ENCODE measurements at regions not wholly inside any gene's neighbourhood (a gene's known extent, or its start where the extent isn't known, plus 50 kb on each side); places are given as distances from the start of the nearest gene placed in this dataset.
"Not testable (repeated sequence)": the region's sequence is repeated elsewhere in the genome, so short reads cannot be mapped to it uniquely, and the experiment has no call there.

DNA sequence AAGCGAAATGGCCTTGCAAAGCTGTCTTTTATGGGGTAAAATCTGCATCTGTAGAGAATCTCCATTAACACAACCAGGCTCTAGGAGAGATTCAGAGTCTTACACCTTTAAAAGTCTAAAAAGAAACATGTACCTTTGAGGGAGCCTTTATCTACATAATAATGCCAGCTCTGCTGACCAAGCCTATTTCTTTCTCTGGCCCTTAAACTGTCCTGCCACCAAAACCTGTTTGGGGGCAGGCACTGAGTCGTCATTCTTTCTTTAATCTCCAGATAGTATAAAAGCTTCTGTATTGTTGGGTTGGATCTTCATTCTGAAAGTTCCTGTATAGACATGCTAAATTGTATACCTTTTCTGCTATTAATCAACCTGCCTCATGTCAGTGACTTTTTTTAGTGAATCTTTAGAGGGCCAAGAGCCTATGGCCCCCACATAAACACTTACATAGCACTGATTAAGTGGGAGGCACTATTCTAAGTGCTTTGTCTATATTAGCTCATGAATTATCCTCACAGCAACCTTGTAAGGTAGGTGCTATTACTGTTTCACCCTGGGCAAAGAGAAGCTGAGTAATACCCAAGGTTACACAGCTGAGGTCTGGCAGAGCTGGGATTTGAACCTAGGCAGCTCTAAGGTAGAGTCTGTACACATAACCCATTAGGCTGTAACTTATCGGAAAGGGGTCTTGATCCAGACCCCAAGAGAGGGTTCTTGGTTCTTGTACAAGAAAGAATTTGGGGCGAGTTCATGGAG is 232.3 kb upstream of the DTNBP1 start:
- DNase-seq (no peak), ATAC-seq (ENCODE audit: poor library complexity) (no peak)
- intact Hi-C loops (cut with DNase I), result no loop called here

DNA sequence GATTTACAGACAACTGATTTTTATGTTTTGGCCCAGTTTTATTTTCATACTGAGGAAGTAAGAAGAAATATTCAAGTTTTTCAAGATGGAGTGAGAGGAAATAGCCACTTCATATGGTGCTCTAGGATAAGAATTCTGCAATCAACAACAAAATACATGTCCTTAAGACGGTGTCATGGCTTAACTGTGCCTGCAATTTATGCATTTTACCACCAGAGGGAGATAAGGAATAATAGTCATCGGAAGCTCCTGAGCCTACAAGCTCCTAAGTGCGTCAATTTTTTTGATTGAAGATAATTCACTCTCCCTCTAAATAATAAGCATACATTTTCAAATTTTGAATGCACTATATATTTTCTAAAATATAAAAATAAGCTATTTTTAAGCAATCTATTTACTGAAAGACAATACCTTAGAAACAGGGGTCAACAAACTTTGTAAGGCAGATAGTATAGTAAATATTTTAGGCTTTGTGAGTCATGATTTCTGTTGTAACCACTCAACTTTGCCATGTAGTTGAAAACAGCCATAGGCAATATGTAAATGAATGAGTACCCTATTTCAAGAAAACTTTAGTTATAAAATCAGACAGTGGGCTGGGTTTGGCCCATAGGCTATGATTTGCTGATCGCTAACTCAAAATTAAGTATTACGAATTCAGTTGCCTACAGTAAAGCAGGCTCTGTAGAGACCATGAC is 230.9 kb upstream of the DTNBP1 start:
- DNase-seq (no peak), ATAC-seq (ENCODE audit: poor library complexity) (no peak)
- intact Hi-C loops (cut with DNase I), result no loop called here

DNA sequence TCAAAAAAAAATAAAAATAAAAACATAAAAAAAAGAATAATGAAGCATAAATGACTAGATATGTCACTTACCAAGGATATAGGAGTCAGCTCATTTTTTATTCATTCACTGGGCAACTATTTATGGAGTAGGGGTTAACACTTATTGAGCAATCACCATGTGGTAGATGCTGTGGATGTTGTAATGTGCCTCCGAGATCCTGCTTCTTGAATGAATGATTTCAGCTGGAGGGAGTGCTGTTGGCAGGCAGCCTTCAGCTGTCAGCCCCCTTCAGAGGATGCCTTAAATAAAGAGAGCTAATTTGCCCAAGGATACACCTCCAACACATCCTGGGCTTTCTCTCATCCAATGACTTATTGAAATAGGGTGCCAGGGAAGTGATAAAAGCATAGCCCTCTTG is 229.5 kb upstream of the DTNBP1 start:
- DNase-seq (no peak), ATAC-seq (ENCODE audit: poor library complexity) (peak; percentile 44)
- intact Hi-C loops (cut with DNase I), result no loop called here

DNA sequence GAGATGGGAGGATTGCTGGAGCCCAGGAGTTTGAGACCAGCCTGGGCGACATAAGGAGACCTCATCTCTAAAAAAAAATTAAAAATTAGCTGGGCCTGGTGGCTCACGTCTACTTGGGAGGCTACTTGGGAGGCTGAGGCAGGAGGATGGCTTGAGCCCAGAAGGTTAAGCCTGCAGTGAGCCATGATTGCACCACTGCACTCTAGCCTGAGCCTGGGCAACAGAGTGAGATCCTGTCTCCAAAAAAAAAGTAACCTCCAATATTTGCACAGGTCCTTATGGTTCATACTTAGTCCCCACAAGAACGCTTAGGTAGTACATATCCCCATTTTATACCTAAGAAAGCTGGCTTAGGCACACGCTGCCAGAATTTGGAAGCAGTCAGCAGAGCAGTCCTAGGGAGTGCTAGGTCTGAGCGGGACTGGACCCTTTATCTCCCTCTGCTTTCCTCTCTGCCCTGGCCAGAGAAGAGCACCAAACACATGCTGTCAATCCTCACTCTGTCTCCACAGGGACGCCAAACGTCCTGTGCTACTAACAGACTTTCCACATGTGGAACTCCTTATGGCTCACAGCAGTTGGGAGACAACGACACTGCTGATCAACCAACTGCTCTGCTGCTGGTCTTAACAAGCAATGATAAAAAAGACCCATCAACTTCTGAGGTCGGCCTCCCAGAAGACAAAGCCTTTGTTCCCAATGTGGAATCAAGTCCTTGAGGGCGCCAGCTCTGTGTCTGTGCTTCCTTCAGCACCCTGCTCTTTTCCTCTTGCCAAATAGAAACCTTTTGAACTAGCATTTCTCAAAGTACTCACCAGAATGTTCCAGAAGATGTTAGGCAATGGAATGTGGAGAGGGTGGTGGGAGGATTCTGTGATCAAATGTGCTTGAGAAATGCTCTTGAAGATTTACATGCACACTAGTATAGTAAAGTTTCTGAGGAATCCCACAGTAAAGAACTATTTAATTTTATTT is 226.3 kb upstream of the DTNBP1 start:
- DNase-seq (no peak), ATAC-seq (ENCODE audit: poor library complexity) (peak; percentile 78)
- intact Hi-C loops (cut with DNase I), result no loop called here

DNA sequence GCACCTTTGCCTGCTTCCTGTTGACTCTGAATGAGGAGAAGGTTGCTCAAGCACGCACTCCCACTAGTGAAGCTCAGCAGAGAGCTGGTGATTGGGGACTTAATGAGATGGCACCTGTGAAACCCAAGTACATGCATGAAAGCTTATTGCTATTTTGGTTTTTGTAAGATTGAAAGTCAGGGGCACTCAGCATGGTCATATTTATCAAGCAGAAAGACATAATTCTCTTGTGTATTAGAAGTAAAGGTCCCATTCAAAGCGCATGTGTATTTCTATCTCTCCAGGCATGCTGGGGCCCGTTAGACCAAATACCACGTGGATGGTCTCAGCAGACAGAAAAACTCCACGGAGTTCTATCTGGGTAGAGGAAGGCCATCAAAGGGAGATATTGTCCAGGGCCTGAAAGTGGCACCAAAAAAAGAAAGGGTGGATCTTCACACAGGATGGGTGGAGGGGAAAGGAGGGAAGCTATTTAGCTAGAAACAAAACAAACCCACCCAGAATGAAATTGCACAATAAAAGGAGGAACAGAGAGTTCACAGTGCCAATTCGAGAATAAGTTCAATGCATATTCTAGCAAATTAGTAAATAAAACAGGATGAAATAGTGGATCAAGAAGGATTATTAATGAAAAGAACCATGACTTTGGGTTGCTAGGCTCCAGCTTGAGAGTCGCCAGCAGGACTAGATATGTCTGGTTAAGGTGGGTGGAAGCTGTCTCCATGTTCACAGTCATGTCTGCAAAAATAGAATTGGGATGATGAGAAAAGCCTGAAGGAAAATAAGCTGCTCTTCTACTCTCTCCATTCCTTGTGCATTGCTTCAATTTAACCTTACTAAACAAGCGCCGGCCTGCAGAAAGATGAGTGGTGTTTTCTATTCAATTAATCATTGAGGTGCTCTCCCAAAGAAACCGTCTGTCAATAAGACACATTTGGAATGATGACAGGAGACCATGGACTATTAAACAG is 224.9 kb upstream of the DTNBP1 start:
- intact Hi-C loops (cut with DNase I), result no loop called here
- ATAC-seq (ENCODE audit: poor library complexity) (peak; percentile 46), DNase-seq (no peak)

DNA sequence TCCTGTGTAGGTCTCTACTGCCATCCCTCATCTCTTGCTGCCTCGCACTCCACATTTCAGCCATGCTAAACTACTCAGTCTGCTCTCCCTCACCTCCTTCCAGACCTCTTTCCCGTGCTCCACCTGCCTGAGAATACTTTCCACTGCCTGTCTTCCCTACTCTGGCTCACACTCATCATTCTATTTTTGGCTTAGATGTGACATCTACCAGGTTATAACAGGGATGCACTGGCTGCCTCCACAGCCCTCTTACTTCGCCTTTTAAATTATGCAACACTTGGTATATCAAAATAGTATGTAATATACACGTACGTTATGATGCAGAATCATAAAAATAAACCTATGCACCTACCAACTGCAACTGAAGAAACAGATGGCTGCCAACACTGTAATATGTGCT is 222.8 kb upstream of the DTNBP1 start:
- ATAC-seq (ENCODE audit: poor library complexity), result no peak
- intact Hi-C loops (cut with DNase I), result no loop called here

DNA sequence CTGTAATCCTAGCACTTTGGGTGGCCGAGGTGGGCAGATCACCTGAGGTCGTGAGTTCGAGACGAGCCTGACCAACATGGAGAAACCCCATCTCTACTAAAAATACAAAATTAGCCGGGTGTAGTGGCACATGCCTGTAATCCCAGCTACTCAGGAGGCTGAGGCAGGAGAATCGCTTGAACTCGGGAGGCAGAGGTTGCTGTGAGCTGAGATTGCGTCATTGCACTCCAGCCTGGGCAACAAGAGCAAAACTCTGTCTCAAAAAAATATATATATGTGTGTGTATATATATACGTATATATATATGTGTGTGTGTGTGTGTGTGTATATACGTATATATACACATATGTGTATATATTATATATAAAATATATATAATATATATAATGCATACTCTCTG is 220.8 kb upstream of the DTNBP1 start:
- DNase-seq; ATAC-seq (ENCODE audit: poor library complexity); intact Hi-C loops (cut with DNase I): not testable (repeated sequence)

More for the DNA sequence above, 222.8 kb upstream of the DTNBP1 start:
- no peak for DNase-seq

DNA sequence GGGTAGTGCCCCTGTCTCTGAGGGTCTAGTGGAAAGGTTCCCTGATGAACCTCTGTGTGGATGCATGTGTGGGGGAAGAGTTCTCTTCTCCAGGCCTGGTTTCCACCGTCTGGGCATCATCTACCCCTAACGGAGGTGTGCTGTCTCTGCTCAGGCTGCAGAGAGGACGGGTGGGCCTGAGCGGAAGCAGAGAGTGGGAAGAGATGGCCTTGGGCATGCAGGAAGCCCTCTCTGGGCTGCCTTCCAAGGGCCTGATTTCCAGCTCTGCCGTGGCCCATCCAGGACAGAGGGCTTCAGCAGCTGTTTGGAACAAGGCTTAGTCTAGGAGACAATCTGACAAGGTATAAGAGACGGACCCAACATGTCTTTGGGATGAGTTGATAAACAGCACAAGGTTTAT is 220.1 kb upstream of the DTNBP1 start:
- DNase-seq (no peak), ATAC-seq (ENCODE audit: poor library complexity) (no peak)
- intact Hi-C loops (cut with DNase I), result no loop called here

DNA sequence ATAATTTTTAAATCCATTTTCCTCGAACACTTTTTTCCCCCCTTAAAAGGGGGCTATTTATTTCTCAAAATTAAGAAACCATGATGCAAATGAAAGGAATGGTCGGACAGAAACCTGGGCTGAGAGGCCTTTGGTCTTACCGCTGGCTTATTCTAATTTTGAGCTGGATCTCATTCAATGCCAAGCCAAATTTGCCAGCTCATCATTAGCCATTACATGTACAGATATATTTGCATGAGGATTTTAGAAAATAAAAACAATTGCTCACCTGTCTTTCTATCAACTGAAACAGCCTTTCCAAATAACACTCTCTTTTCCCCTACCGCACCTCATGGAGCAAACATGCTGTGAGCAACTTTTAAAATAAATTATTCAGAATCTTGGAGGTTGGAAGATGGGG is 219.5 kb upstream of the DTNBP1 start:
- intact Hi-C loops (cut with DNase I), result no loop called here
- no peak for DNase-seq
- ATAC-seq (ENCODE audit: poor library complexity), result no peak

DNA sequence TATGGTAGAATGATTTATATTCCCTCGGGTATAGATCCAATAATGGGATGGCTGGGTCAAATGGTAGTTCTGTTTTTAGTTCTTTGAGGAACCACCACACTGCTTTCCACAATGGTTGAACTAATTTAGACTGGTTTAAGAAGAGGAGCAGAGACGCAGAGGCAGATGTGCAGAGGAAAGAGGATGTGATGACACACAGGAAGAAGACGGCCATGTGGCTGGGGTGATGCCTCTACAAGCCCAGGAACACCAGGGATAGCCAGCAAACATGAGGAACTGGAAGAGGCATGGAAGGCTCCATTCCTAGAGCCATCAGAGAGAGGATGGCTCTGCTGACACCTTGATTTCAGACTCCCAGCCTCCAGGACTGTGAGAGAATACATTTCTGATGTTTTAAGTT is 218.3 kb upstream of the DTNBP1 start:
- intact Hi-C loops (cut with DNase I), result no loop called here
- ATAC-seq (ENCODE audit: poor library complexity) (peak; percentile 65), DNase-seq (no peak)

DNA sequence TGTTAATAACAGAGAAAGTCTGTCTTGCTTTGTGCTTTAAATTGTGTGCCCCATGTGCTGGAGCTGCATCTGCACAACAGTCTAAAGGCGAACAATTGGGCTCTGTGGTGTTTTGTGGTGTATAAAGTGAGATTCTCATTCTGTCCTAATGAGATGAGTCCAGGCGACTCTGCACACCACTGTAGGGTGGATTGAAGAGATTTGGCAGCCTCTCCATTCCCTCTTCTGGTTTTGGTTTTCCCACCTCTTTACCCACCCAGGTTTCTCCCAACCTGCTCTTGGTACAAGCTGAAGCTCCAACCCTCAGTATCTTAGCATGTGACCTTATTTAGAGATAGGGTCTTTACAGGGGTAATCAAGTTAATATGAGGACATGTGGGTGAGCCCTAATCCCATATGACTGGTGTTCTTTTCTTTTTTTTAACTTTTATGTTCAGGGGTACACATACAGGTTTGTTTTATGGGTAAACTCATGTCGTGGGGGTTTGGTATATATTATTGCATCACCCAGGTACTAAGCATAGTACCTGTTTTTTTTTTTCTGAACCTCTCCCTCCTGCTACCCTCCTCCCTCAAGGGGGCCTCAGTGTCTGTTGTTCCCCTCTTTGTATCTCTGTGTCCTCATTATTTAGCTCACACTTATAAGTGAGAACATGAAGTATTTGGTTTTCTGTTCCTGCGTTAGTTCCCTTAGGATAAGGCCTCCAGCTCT is 217.6 kb upstream of the DTNBP1 start:
- intact Hi-C loops (cut with DNase I), result no loop called here
- ATAC-seq (ENCODE audit: poor library complexity), result peak; percentile 26
- no peak for DNase-seq

DNA sequence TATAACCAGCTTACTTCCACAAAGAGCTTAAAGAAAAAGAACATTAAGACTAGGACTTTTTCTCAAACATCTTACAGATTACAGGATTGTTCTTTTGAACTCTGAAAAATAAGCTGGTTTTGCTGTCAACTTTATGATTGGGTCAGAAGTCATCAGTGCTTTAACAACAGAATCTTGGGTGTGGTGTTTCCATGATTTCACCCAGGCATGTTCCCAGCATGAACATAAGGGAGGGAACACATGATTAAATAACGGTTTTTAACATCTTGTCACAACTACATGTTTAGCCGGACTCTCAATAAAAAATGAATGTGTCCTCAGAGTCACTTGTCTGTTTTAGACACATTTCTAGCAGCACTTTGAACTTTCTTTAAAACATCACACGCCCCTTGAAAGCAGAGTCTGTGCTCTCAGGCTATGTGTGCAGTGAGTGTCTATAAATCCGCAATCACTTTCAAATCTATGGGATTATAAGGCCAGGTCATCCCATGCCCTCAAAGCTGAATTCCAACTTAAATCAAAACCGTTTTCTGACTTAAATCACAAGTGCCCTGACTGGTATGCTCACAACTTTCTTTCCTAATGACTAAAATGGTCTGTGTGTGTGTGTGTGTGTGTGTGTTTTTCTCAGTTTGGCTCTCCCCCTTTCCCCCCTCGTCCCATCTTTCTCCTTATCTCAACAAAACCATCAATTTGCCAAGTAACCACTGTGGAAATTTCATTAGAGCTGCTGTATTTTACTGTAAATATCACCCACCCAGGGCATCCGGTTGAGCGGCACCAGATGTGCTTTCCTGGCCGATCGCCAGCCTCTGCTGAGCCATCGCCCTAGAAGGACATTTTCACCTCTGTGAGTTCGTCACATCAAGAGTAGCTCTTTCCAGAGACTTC is 216.8 kb upstream of the DTNBP1 start:
- ATAC-seq (ENCODE audit: poor library complexity) (peak; percentile 88), DNase-seq (peak; percentile 90)
- intact Hi-C loops (cut with DNase I), result no loop called here

DNA sequence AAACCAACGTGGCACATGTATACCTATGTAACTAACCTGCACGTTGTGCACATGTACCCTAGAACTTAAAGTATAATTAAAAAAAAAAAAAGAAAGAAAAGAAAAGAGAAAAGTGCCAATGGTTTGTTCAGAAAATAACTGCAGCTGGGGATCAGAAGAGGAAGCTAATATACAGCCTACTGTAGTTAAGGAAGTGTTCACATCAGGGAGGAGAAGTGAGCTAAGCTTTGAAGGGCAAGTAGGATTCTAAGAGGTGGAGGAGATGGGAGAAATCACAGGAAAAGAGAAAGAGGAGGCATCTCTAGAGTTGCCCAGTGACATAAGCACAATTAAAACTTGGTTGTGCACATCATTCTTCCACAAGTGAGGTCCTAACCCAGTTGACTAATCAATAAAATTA is 214.4 kb upstream of the DTNBP1 start:
- intact Hi-C loops (cut with DNase I), result no loop called here
- ATAC-seq (ENCODE audit: poor library complexity) (no peak), DNase-seq (no peak)

DNA sequence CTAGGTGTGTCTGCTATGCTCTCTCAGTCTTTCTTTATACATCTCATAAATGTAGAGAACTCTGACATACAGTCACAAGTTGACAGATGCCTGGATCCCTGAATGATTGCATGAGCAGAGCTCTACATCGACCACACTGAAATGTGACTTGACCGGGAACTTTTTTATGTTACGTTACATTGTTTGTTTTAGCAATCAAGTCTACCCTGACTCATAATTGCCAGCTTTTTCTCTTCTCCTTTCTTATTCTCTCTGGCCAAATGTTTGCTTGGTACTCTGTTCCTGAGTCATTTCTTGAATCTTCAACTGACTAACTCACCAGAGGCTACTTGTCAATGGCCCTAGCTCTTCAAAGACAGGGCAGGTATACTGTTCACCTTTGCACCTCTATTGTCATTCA is 213.6 kb upstream of the DTNBP1 start:
- ATAC-seq (ENCODE audit: poor library complexity) (no peak), DNase-seq (no peak)
- intact Hi-C loops (cut with DNase I), result no loop called here

DNA sequence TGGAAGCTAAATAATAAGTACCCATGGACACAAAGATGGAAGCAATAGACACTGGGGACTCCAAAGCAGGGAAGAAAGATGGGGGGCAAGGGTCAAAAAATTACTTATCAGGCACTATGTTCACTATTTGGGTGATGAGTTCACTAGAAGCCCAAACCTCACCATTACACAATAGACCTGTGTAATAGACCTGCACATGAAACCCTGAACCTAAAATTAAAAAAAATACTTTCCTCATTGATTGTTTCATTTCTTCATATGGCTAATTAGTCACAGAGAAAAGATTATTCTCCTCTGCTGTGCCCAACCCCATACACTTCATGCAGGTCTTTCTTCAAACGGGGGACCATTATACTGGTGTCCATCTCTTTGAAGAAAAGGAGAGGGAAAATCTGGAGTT is 213.0 kb upstream of the DTNBP1 start:
- DNase-seq (no peak), ATAC-seq (ENCODE audit: poor library complexity) (no peak)
- intact Hi-C loops (cut with DNase I), result no loop called here

DNA sequence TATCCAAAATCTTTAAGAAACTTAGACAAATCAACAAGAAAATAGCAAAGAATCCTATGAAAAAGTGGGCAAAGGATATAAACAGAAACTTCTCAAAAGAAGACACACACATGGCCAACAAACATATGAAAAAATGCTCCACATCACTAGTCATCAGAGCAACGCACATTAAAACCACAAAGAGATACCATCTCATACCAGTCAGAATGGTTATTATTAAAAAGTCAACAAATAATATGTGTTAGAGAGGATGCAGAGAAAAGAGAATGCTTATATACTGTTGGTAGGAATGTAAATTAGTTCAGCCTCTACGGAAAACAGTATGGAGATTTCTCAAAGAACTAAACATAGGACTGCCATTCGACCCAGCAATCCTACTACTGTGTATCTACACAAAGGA is 212.0 kb upstream of the DTNBP1 start:
- DNase-seq, result no peak
- intact Hi-C loops (cut with DNase I), result no loop called here
- ATAC-seq (ENCODE audit: poor library complexity), result no peak

DNA sequence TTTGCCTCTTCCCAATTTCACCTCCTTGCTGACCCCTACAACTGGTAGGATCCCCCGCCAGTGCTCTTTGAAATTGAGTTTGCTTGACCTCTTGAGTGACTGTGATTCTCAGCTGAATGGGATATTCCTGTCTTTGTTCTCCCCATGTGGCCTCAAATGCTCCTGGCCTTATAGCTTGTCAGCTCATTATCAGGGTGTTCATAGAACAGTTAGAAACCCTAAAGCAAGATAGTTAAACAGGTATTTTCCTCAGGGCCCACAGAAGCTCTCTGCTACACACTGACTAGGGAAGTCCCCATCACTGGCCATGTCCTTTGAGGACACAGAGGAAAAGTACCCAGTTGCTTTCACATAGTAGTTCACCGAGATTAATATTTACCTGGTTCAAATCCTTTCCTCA is 211.5 kb upstream of the DTNBP1 start:
- ATAC-seq (ENCODE audit: poor library complexity) (no peak), DNase-seq (no peak)
- intact Hi-C loops (cut with DNase I), result no loop called here
